ENCODE measurements at regions not wholly inside any gene's neighbourhood (a gene's known extent, or its start where the extent isn't known, plus 50 kb on each side); places are given as distances from the start of the nearest gene placed in this dataset.
"Not testable (repeated sequence)": the region's sequence is repeated elsewhere in the genome, so short reads cannot be mapped to it uniquely, and the experiment has no call there.

GRCh38 chr12:78269620-78270019 is 438.9 kb downstream of the NAV3 start:
- no peak for DNase-seq

- no peak for DNase-seq
Observed at GRCh38 chr12:78271546-78271945, 440.9 kb downstream of the NAV3 start.

DNA sequence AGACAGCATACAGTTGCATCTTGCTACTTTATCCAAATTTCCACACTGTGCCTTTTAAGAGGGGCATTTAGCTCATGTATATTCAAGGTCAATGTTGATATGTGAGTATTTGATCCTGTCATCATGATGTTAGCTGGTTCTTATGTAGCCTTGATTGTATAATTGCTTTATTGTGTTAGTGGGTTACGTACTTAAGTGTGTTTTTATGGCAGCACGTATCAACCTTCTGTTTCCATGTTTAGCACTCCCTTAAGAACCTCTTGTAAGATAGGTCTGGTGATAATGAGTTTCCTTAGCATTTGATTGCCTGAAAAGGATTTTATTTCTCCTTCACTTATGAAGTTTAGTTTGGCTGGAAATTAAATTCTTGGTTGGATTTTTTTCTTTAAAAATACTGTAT is 445.2 kb downstream of the NAV3 start:
- no peak for DNase-seq

- DNase-seq: no peak
Observed at GRCh38 chr12:78278706-78279190, 448.1 kb downstream of the NAV3 start.

DNA sequence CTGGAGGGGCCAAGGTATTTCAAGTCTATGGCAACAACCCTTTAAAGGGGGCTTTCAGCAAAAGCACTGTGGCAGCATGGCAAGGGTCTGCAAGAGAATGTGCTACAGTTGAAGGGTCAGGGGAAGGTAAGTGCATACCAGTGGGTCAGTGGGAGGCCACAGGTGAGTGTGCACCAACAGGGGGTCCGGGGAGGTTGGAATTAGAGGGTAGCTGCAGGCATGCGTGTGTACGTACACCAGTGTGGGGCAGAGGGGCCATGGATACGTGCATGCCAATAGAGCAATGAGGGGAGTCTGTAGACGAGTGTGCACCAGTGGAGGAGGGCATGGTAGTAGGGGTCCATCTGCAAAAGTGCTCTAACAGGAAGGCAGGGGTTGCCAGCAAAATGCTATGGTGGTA is 448.9 kb downstream of the NAV3 start:
- no peak for DNase-seq

GRCh38 chr12:78281102-78281501 is 450.4 kb downstream of the NAV3 start:
- DNase-seq: not testable (repeated sequence)

GRCh38 chr12:78284417-78284816 is 453.7 kb downstream of the NAV3 start:
- no peak for DNase-seq

DNA sequence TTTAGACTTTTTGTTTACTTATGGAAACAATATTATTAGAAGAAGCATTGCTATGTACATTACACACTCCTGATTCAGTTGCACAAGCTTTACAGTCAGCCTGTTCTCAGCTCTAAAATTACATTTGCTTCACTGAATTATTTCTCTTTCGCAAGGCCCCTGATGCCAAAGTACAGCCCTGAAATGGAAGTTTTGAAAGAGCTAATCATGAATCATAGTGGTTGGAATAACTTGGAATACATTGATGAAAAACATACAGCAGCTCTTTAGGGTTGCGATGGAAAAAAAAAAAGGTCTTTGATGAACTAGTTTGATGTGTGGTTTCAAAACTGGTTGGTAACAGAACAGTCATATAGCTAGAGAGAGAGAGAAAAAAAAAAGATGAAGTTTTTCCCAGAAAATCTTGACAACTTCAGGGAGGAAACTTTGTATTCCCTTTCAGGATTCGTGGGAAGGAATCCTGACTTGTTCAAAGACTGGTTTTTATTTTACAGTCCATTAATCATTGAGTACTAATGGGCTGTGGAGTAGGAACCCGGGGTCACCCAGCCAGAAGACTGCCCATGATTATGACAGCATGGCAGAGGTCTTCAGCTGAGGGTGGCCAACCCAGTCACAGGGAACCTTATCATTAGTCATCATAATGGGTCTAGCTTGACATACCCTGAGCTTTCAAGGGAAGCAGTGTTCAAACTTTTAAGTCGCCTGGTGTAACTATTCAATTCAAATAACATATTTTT is 460.1 kb downstream of the NAV3 start:
- no peak for DNase-seq

- DNase-seq: no peak
Observed at GRCh38 chr12:78293059-78293686, 462.5 kb downstream of the NAV3 start.

DNA sequence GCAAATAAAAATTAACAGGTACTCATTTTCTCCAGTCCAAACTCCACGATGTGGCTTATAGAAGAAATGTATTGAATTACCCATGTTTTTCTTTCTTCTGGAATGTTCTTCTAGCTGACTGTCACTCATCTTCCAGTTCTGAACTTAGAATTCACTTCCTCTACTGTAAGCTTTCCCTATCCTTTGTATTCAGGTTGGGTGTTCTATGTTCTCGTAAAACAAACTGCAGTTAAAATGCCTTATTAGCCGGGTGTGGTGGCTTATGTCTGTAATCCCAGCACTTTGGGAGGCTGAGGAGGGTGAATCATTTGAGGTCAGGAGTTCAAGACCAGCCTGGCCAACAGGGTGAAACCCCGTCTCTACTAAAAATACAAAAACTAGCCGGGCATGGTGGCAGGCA is 470.6 kb downstream of the NAV3 start:
- not testable (repeated sequence) for DNase-seq

DNA sequence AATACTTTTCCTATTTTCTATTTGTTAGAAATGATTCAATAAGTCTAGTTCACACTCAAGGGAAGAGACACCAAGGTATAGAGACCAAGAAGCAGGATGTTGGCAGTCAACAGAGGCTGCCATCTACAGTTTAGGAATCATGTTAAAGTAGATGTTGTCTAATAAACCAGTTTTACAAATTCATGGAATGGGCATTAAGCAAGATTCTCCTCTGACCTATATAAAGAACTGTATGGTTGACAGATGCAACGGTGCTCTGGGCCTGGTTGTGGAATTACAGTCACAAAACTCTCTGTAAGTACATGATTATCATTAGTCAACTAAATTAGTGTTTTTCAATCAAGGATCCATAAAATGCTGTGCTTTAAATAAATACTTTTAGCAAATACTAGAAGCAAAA is 475.1 kb downstream of the NAV3 start:
- no peak for DNase-seq

DNA sequence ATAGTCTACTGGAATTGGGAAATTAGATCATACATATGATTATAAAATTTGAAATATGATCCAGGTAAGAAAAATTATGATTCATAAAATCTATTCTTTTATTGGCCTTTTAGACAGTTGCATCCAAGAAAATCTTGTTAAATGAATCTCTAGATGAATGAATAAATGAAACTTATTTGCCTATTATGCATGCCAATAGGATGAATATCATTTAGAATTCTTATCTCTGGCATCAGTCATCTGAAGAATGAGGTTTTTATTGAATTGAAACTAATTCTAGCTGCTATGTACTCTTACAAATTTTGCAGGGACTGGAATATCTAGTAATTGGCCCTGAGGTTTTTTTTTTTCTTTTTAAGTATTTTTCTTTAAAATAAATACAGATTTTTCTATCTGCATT is 475.5 kb downstream of the NAV3 start:
- DNase-seq: no peak

DNA sequence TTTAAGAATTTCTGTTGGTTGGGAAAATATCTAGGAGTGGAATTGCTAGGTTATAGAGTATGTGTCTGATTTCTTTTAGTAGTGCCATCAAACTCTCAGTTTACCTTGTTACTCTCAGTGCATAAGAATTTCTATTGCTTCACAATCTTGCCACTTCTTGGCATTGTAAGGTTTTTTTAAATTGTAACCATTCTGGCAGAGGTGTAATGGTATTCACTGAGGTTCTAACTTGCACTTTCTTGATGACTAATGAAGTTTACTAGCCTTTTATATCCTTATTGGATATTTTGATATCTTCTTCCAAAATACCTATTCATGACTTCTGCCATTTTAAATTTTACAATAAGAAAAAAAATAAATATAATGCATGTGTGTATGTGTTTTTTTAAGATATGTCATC is 478.0 kb downstream of the NAV3 start:
- no peak for DNase-seq

DNA sequence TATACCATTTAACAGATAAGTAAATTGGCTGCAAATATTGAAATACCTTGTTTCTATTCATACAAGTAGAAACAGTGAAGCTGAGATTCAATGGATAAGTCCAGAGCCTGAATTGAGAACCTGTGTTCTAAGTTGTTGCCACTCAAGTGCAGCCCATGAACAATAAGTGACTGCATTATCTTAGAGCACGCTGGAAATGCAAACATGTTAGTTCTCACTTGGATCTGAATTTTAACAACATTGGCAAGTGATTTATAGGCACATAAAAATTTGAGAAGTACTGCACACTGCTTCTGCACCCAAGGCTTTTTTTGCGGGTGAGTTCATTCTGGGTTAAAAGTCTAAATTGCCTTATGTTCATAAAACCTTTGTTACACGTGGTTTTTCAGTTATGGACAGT is 484.3 kb downstream of the NAV3 start:
- DNase-seq: no peak

- DNase-seq: no peak
Observed at GRCh38 chr12:78316136-78316535, 485.4 kb downstream of the NAV3 start.

DNA sequence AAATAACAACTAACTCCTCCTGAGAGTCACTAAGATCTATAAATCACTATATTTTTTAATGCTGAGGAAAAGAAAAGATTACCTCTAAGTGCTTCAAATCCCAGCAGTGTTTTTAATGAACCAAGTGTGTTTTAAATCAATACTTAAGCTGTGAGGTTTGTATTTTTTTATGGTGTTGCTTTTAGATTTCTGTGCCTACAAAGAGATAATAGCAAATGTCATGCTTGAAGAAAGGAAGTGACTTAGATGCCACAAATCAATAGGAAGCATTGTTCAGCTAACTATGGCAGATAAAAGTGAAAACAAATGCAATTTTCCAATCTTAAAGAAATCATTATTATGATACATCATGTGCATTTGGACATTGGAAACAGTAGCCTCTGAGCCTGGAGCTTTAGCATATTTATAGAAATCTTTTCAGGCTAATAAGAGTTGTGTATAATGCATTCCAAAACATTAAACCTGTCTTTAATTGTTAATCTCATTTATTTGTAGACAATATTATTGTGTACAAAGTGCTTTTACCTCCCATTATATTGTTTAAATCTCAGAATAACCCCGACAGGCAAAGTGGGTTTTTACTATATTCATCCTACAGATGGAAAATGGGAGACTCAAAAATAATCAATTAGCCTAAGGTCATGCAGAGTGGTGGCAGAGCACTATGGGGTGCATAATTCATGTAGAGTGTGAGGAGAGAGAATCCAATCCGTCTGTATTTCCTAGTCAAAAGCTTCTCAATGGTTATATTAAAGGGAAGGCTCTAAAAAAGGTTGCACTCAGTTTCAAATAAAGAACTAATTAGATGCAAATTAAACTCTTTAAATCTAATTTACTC is 486.2 kb downstream of the NAV3 start:
- no peak for DNase-seq

DNA sequence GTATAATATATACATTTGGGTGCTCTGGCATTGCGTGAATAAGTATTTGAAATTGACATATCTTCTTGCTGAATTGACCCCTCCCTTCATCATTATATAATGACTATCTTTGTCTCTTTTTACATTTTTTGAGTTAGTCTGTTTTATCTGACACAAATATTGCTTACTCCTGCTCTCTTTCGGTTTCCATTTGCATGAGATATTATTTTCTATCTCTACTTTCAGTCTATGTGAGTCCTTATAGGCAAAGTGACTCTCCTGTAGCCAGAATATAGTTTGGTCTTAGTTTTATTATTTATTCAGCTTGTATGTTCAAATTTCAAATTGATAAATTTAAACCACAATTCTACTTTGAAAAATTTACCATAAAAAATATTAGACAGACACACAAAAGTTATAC is 491.0 kb downstream of the NAV3 start:
- no peak for DNase-seq

- no peak for DNase-seq
Observed at GRCh38 chr12:78323226-78323625, 492.5 kb downstream of the NAV3 start.

GRCh38 chr12:78324234-78324633 is 493.5 kb downstream of the NAV3 start:
- DNase-seq: no peak

DNA sequence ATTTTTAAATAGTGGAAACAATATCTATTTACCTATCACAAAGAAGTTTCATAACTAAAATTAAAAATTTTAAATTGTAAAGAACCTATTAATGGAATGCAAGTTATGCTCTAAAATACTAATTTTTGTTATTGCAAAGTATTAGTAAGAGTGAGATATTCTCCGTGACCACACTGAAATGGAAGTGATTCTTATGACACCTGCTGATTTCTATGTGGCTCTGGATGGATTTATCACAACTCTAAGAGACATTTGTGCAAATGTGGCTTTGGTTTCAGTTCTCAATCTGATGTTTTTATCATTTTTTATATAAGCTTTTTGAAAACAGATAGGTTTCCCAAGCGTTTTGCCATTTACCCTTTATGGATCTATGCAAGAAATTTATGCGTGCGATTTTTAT is 497.8 kb downstream of the NAV3 start:
- DNase-seq: no peak

DNA sequence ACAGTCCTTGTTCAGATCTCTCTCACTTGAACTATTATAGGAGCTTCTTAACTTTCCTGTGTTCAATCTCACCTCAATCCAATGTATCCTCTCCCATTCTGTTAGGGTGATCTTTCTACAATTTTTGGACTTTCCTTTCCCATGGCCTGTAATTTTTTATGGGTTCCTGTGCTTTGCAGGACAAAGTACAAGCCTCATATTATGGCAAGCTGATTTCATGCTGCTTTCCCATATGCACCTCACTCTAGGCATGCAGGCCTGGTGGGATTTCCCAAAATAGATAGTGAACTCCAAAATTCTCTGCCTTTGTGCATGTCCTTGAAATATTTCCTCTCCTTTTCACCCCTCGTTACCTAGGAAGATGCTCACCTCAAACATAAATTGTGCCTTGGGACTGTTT is 499.4 kb downstream of the NAV3 start:
- DNase-seq: no peak

DNA sequence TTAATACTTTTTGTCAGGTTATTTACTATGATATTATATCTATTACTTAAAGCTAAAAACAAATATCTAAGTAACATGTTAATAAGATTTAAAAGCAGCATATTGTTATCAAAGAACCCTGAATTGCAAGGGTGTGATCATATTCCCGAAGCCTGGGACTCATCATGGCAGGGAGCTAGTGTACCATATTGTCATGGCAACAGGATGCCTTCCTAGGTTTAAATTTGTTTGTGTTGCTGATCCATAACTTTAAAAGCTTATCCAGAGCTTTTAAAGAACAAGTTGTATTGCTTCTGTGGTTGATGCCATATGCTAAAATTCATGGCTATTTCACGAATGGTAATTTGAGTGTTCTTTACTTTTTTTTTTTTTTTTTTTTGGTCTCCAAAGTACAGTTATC is 500.5 kb downstream of the NAV3 start:
- DNase-seq: no peak

DNA sequence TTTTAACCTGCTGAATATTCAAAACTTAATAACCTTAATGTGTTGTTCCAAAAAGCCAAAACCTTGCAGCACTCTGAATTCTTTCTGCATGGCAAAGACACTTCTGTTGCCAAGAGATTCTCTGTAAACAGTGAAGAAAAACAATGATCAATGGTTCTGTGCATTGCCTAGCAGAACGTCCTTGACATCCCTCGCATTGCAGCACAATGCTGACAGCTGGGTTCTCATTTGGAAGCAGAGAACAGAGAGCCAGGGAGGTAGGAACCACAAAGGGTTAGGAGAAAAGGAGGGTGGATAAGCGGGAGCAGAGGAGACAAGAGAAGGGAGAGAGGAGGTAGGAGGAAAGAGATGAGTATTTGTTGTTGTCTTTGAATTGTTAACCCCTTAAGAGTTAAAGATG is 501.1 kb downstream of the NAV3 start:
- no peak for DNase-seq
